CD4-positive, alpha-beta T cell treated with Interleukin-6 at 100 ng/mL for 8 hours (primary cell): ENCODE measurements at regions not wholly inside any gene's neighbourhood (a gene's known extent, or its start where the extent isn't known, plus 50 kb on each side); places are given as distances from the start of the nearest gene placed in this dataset.
"Not testable (repeated sequence)": the region's sequence is repeated elsewhere in the genome, so short reads cannot be mapped to it uniquely, and the experiment has no call there.

ENCODE experiments used
- DNase-seq: peaks from one replicate; pipeline ENCODE4 v3.0.0-alpha.2; 2020; ENCODE audit warnings: mixed read lengths, low spot score

DNA sequence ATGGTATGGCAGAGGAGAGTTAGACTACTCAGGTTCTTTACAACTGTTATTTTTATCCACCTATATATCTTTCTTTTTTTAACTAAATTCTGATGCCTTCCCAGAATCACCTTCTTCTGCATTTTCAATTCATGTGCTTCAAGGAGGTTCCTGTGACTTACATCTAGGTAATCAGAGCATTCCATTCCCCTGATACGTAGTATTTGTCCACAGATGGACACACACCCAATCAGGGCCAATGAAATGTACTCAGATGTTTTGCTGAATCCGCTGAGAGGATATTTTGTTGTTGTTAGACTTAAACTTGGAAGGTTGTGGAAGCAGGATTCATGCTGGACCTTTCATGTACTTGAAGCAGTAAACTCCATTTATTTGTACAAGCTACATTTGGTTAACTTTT, 159.4 kb upstream of the FER start:
- no peak for DNase-seq

DNA sequence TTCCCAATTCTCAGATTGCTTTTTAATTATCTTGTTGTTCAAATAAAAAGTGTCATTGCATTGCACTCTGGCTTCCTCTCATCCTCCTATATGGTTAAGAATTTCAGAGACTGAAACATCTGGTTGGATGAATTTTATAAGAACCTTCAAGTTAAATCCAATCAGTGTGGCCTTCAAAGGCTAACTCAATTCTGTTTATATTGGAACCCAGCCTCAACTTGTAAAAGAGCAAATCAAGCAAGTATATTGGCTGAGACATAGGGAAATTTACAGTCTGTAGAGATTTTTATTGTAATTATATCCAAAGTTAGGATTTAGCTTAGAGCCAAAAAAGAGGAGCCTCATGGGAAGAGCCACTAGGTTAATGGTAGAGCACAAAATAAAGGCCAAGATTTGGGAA, 159.9 kb upstream of the FER start:
- no peak for DNase-seq

GRCh38 chr5:108581026-108581425, 166.7 kb upstream of the FER start:
- DNase-seq: no peak

DNA sequence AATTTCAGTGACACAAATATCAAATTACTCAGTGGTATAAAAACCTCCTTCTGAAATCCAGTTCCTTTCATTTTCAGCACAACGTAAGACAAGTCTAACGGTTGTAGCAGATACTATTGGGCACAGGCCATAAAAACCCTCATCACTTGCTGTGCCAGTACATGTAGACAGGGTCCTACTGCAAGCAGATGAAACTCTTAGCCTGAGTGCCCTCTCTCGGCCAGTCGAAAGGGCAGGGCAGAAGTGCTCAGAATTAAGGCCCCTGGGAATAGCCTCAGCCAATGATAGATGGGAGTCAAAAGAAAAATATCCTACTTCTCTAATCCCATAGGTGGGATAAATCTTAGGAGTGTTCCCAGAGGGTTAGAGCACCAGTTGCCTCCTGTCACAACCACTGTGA, 168.5 kb upstream of the FER start:
- DNase-seq: no peak

DNA sequence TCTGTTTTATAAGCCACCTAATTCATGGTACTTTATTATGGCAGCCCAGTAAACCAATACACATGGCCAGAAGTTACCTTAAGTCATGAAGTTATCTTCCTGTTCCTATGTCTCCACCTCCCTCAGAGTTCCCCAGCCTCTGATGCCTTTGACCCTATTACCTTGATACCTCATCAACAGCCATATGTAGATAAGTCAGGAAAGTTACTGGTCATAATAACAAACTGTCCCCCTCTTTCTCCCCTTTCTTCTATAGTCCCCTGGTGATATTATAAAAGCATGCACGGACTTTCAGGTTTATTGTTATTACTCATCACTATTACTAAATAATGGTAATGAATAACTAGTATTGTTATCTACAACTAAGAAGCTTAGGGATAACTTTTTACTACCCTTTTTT, 168.9 kb upstream of the FER start:
- DNase-seq: no peak

DNA sequence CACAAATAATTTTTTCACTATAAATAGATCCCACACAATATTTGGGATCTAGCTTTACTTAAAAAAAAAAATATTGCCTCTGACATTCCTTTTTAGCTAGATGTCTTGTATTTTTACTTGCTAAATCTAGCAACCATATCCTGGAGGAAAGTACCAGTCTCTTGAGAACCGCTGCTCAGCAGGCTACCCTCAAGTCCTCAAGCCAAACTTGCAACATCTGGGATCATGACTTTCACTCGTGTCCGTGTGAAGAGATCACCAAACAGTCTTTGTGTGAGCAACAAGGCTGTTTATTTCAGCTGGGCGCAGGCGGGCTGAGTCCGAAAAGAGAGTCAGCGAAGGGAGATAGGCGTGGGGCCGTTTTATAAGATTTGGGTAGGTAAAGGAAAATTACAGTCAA, 180.3 kb upstream of the FER start:
- no peak for DNase-seq

DNA sequence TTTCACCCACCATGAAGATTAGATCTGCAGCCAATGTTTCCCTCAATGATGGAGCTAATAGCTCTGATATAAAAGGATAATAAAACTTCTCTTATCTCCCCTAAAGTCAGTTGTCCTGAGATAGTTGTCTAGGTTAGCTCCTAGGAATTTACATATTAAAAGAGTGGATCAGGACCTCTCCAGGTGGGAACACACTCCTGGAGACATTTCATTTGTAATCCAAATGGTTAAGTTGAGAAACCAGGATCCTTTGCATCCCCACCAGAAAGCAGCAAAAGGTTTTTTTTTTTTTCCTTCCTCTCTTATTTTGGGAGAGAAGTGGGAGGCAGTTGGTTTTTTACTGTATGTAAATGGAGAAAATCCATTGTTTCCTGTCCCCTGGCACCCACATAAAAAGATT, 182.5 kb upstream of the FBXL17 start:
- no peak for DNase-seq

GRCh38 chr5:108562205-108562454, 180.2 kb upstream of the FBXL17 start:
- no peak for DNase-seq

DNA sequence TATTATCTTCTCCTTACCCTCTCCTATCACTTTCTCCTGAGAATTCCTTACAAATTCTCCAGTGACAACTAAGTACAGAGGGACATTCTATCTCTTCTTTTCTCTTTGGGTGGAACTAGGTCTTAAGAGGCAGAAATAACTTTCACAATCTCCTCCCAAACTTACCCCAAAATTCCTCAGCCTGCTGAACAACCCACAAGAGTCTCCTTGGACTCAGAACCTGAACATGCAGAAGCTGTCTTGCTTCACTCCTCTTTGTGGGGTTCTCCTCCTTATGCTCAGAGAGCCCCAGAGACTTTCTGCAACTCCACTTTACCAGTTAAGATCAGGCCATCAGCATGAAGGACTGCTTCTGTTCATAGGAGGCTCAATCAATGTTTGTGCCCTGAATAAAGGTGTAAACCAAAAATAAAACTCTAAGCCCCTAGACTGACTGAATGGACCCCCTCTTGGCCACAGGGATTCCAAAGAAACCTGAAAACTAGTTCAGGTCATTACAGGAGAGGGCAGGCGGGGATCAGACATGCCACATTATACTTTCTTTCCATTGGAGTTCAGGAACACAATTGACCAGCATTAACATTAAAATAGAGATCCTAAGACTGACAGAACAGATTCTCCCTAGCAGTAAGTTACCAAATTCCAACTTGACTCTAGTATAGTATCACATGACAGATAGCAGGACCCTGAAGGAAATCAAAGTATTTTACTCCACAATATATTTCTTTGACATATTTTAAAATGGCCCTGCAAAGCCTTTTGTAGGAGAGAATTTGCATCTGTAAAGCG, 179.7 kb upstream of the FBXL17 start:
- DNase-seq: no peak

DNA sequence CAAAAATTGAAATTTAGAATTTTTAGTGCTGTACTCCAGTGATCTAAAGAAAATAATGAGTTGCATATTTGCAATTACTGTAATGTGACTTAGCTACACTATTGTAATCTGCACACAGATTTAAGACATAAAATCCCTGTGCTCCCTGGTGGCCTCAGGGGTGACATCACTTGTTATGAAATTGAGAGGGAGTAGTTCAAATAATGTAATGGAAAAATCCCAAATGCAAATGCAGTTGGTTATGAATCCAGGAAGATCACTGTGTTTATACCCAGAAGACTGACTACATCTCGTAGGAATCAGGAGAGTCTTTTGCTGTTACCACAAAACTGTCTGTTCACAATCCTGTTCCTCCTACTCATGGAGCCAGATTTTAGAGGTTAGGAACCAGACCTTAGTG, 178.7 kb upstream of the FBXL17 start:
- no peak for DNase-seq

GRCh38 chr5:108560166-108560565, 178.3 kb upstream of the FBXL17 start:
- DNase-seq: no peak

DNA sequence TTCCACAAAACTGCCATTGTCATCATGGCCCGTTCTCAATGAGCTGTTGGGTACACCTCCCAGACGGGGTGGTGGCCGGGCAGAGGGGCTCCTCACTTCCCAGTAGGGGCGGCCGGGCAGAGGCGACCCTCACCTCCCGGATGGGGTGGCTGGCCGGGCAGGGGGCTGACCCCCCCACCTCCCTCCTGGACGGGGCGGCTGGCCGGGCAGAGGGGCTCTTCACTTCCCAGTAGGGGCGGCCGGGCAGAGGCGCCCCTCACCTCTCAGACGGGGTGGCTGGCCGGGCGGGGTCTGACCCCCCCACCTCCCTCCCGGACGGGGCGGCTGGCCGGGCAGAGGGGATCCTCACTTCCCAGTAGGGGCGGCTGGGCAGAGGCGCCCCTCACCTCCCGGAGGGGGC, 176.9 kb upstream of the FBXL17 start:
- DNase-seq: not testable (repeated sequence)

DNA sequence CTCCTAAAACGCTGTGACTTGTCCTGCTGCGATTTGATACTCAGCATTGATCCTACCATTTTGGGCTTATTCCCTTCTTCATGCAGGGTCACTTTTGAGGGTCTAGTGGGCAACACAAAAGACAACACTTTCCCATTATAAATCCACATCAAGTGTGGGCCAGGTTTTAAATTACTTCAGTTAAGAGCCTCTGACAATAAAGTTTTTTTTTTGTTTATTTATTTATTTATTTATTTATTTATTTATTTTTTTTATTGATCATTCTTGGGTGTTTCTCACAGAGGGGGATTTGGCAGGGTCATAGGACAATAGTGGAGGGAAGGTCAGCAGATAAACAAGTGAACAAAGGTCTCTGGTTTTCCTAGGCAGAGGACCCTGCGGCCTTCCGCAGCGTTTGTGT, 176.2 kb upstream of the FBXL17 start:
- DNase-seq: not testable (repeated sequence)

DNA sequence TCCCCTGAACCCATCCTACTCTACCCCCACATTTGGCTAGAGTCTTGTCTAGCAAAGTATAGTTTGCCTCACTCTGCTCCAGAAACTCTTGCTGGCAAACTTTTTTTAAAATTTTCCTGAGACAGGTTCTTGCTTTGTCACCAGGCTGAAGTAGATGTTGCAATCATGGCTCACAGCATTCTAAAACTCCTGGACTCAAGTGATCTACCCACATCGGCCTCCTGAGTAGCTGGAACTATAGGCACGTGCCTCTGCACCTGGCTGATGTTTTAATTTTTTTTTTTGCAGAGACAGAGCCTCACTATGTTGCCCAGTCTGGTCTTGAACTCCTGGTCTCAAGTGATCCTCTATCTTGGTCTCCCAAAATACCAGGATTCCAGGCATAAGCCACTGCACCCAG, 175.8 kb upstream of the FBXL17 start:
- DNase-seq: no peak

DNA sequence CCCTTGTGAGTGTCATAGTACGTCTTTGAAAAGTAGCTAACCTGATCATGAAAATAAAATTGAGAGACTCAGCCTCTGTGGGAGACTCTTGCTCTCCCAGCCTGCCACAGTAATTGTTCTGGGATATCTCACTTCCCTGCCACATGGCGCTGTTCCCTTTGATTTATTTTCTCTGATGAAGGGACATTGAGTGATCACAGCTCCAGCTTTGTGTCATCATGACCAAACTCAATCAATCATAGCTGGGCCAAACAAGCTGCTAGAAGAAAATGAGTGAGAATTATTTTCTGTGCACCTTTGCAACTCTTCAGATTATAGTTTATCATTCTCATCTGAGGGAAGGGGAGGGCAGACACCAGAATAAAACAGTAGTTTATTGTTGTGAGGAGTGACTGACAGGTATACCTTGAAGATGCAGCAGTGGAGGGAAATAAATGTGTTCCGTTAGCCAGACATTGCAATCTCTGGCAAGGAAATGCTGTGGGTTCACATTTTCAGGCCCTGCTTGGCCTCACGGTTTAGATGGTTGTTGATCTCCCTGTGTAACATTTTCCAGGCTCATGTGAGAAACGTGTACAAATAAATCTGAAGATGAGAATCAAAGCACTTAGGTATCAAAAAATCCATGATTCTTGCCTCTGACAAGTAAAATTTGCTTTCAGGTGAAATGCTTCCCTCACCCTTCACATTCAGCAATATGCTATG, 174.7 kb upstream of the FBXL17 start:
- DNase-seq: no peak

DNA sequence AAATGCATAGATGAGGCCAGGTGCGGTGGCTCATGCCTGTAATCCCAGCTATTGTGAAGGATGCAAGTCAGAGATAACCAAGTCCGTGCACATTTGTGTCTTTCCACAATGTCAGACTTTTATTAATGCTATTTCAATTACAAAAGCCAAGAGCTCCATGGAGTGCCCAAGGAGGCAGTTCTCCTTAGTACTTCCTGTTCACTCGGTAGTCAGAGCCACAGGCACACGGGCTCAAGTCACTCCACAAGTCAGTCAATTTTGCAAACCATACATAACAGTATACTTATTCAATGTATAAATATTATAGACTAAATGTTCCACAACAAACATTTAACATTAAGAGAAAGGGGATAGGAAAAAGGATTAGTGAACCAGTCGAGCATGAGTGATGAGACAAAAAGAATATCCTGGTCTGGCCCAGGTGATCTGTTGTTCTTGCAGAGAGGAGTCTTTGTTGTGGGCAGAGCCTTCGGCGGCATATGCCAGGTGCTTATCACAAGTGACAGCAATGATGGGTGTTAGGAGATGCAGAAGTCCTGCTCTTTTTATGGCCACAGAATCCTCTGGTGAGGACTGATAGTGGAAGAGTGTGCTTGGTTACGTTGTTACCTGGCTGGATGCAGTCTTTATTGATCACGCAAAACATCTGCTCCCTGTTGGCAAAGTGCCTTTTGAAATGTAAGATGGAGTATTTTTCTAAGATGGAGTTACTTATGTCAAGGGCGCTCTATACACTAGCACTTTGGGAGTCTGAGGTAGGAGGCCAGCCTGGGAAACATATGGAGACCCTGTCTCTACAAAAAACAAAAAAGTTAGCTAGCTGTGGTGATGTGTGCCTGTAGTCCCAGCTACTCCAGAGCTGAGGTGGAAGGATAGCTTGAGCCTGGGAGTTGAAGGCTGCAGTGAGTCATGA, 167.0 kb upstream of the FBXL17 start:
- no peak for DNase-seq

DNA sequence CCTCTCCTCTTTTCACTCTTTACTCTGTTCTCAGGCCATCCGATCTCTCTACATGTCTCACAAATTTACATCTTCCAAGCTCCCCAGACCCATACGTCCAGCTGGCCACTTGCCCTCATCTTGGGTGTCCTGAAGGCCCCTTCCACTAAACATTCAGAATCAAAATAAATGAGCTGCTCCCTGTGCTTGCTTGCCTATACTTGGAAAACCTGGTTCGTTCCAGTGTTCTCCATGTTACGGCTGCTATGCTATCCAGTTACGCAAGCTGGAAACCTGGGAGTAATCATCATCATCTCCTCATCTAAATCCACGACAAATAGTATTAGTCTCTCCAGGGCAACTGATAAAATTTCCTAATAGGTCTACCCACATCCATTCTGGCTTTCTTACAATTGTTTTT, 165.0 kb upstream of the FBXL17 start:
- DNase-seq: no peak

GRCh38 chr5:108545301-108545700, 163.4 kb upstream of the FBXL17 start:
- no peak for DNase-seq

- no peak for DNase-seq
Measured at GRCh38 chr5:108543486-108543885, 161.6 kb upstream of the FBXL17 start.

GRCh38 chr5:108541836-108542235, 159.9 kb upstream of the FBXL17 start:
- no peak for DNase-seq

GRCh38 chr5:108536321-108536720, 154.4 kb upstream of the FBXL17 start:
- no peak for DNase-seq

GRCh38 chr5:108532129-108532445, 150.2 kb upstream of the FBXL17 start:
- not testable (repeated sequence) for DNase-seq
